Fibroblast of villous mesenchyme (primary cell): ENCODE measurements at regions not wholly inside any gene's neighbourhood (a gene's known extent, or its start where the extent isn't known, plus 50 kb on each side); places are given as distances from the start of the nearest gene placed in this dataset.
A peak's percentile ranks its signal among the peaks of the same experiment; 100 is the strongest.
"Not testable (repeated sequence)": the region's sequence is repeated elsewhere in the genome, so short reads cannot be mapped to it uniquely, and the experiment has no call there.

ENCODE experiments used
- DNase-seq: peaks from one replicate; pipeline ENCODE4 v3.0.0-alpha.2; 2010; ENCODE audit warnings: low read depth
- H3K4me3 ChIP-seq: 2 replicates; pipeline ENCODE4 v1.5.1; 2011; ENCODE audit warnings: low read depth, mild to moderate bottlenecking, low read length
- CTCF ChIP-seq: IDR thresholded peaks from 2 replicates; pipeline ENCODE4 v1.5.1; 2012; ENCODE audit warnings: low read depth, mild to moderate bottlenecking, low read length; ENCODE audit not compliant: insufficient read depth

GRCh38 chr4:57193209-57193810 lies 83.1 kb upstream of the IGFBP7 start:
- no peak for TF ChIP-seq CTCF
- DNase-seq: no peak
- H3K4me3 ChIP-seq: no peak overlapping the region

- no peak for TF ChIP-seq CTCF
- DNase-seq: no peak
- H3K4me3 ChIP-seq: no peak overlapping the region
These were observed 81.4 kb upstream of the IGFBP7 start for GRCh38 chr4:57191523-57192034.

GRCh38 chr4:57190601-57191481 lies 80.7 kb upstream of the IGFBP7 start:
- DNase-seq: peak; percentile 16

GRCh38 chr4:57187246-57187645 lies 77.1 kb upstream of the IGFBP7 start:
- H3K4me3 ChIP-seq: no peak overlapping the region
- TF ChIP-seq CTCF: no peak
- no peak for DNase-seq

More at GRCh38 chr4:57190601-57191481, 80.7 kb upstream of the IGFBP7 start:
- H3K4me3 ChIP-seq: no peak overlapping the region
- peak; percentile 75 for TF ChIP-seq CTCF

- H3K4me3 ChIP-seq: no peak overlapping the region
- no peak for DNase-seq
- TF ChIP-seq CTCF: no peak
These were observed 74.3 kb upstream of the IGFBP7 start for GRCh38 chr4:57184378-57185029.

GRCh38 chr4:57182132-57182874 lies 72.1 kb upstream of the IGFBP7 start:
- H3K4me3 ChIP-seq: no peak overlapping the region
- DNase-seq: no peak
- no peak for TF ChIP-seq CTCF

GRCh38 chr4:57173136-57173535 lies 63.0 kb upstream of the IGFBP7 start:
- not testable (repeated sequence) for H3K4me3 ChIP-seq, DNase-seq
